ENCODE measurements at regions not wholly inside any gene's neighbourhood (a gene's known extent, or its start where the extent isn't known, plus 50 kb on each side); places are given as distances from the start of the nearest gene placed in this dataset.

DNA sequence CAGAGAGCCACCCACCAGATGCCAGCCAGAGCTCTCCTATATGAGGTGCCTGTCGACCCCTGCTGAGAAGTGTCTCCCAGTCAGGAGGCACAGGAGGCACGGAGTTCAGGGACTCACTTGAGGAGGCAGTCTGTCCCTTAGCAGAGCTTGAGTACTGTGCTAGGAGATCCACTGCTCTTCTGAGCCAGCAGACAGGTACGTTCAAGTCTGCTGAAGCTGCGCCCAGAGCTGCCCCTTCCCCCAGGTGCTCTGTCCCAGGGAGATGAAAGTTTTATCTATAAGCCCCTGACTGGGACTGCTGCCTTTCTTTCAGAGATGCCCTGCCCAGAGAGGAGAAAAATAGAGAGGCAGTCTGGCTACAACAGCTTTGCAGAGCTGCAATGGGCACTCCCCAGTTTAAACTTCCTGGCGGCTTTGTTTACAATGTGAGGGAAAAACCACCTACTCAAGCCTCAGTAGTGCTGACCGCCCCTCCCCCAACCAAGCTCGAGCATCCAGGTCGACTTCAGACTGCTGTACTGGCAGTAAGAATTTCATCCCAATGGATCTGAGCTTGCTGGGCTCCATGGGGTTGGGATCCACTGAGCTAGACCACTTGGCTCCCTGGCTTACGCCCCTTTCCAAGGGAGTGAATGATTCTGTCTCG is 146.7 kb upstream of the USP15 start:
- Histone ChIP-seq H3K27ac (ENCODE audit: low read length) (no peak overlapping the region), H3K27me3 (ENCODE audit: control insufficient read depth, insufficient read depth, low read length) (peaks cover 2% of the 10 kb centered on the region), H3K36me3 (ENCODE audit: control insufficient read depth, insufficient read depth, low read length) (no peaks in the 10 kb centered on the region), H3K4me3 (ENCODE audit: low read length) (no peak overlapping the region), H3K4me1 (ENCODE audit: control insufficient read depth, insufficient read depth, low read length) (no peaks in the 10 kb centered on the region), H3K9me3 (ENCODE audit: control insufficient read depth, low read depth, low read length) (no peaks in the 10 kb centered on the region)
- WGBS (ENCODE audit: insufficient coverage, low lambda C conversion rate) = no CpG with 5 or more reads among the region's 10 CpGs
- no peak for DNase-seq

DNA sequence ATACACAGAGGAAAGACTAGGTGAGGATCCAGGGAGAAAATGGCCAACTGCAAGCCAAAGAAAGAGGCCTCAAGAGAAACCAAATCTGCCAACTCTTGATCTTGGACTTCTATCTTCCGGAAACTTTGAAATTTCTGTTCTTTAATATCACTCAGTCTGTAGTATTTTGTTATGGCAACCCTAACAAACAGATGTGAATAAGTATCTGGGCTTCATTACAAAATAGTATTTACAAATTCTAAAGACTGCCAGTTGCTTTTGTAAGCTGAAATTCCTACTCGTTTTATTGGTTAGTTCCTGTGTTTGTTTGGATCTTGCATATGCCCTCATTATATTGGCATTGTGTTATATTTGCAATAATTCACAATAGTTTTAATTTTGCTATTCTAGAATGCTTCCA is 143.2 kb upstream of the USP15 start:
- Histone ChIP-seq H3K4me3 (ENCODE audit: low read length) (no peak overlapping the region), H3K4me1 (ENCODE audit: control insufficient read depth, insufficient read depth, low read length) (no peaks in the 10 kb centered on the region), H3K9me3 (ENCODE audit: control insufficient read depth, low read depth, low read length) (no peaks in the 10 kb centered on the region), H3K36me3 (ENCODE audit: control insufficient read depth, insufficient read depth, low read length) (no peaks in the 10 kb centered on the region), H3K27me3 (ENCODE audit: control insufficient read depth, insufficient read depth, low read length) (peaks cover 2% of the 10 kb centered on the region), H3K27ac (ENCODE audit: low read length) (no peak overlapping the region)
- 83% methylated on average over 1 of the region's 2 CpGs for WGBS (ENCODE audit: insufficient coverage, low lambda C conversion rate)
- no peak for DNase-seq

DNA sequence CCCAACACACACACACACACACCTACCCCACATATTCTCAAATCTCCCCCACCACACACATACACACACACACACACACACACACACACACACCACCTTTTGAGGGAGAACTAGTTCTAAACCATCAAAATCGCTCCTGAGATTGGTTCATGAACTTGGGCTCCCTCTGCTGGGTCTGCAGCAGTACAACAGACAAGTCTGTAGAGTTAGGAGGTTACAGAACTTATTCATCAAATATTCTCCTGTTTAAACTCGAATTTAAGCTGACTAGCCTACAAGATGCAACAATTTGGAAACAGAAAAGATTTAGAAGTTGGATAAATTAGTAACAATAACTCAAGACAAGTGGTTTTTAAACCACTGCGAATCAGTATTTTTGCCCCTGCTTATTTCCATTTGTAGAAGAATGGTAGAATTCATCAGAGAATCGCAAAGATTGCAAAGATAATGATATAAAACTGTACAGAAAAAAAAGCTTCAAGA is 136.4 kb upstream of the USP15 start:
- H3K4me3 ChIP-seq (ENCODE audit: low read length) = no peak overlapping the region
- H3K9me3 ChIP-seq (ENCODE audit: control insufficient read depth, low read depth, low read length) = no peaks in the 10 kb centered on the region
- H3K27ac ChIP-seq (ENCODE audit: low read length) = no peak overlapping the region
- no peaks in the 10 kb centered on the region for H3K36me3 ChIP-seq (ENCODE audit: control insufficient read depth, insufficient read depth, low read length)
- peaks cover 9% of the 10 kb centered on the region for H3K27me3 ChIP-seq (ENCODE audit: control insufficient read depth, insufficient read depth, low read length)
- no peaks in the 10 kb centered on the region for H3K4me1 ChIP-seq (ENCODE audit: control insufficient read depth, insufficient read depth, low read length)
- no CpG with 5 or more reads among the region's 4 CpGs for WGBS (ENCODE audit: insufficient coverage, low lambda C conversion rate)
- DNase-seq = peak; percentile 10 to 11

DNA sequence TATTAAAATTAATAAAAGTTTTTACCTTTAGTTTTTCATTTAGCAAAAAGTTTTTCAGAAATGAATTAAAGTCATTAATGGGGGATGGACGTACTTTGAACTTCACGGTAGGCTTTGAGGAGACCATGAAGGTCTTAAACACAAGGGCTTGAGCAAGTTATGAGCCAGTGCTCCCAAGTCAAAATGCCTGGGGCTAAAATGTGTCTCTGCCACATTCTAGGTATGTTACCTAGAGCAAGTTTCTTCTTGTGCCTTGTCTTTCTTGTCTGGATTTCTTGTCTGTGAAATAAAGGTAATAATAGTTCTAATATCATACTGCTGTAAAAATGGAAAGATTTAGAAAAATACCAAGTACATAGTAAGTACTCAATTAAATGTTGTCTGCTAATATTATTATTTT is 132.7 kb upstream of the USP15 start:
- H3K4me1 ChIP-seq (ENCODE audit: control insufficient read depth, insufficient read depth, low read length) = no peaks in the 10 kb centered on the region

DNA sequence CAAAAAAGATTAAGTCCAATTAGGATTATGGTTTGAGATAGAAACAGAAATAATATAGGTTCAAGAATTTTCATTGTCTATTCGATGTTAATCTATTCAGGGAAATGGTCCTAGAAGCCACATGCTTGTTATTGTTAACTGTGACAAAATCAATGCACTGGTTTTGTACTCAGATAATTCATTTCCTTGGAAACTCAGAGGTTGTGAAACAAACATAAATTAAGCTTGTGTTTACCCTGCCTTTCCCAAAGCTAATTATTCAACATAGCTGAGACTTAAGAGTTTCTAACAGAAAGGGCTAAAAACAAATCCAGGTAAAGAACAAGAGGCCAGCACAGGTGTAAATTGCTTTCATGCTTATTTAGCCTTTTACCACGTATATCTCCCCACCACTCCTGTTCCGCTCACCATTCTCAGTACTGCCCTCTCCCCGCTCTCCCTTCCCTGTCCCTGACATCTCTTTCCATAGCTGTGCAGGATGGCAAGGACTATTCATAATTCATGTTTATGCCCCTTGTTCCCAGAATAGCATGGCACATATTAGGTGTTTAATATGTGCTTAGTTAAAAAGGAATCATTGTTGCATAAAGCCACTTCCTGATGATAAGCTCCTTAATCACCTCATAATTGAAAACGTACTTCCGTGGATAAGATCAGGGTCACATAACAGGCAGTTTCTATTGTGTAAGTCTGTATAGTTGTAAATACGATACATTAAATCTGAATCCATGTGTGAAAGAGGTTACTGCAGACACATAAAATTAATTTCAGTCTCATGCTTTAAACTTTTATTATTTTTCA is 131.8 kb upstream of the USP15 start:
- Histone ChIP-seq H3K27ac (ENCODE audit: low read length) (no peak overlapping the region), H3K4me1 (ENCODE audit: control insufficient read depth, insufficient read depth, low read length) (no peaks in the 10 kb centered on the region), H3K4me3 (ENCODE audit: low read length) (no peak overlapping the region), H3K9me3 (ENCODE audit: control insufficient read depth, low read depth, low read length) (no peaks in the 10 kb centered on the region), H3K36me3 (ENCODE audit: control insufficient read depth, insufficient read depth, low read length) (no peaks in the 10 kb centered on the region), H3K27me3 (ENCODE audit: control insufficient read depth, insufficient read depth, low read length) (peaks cover 11% of the 10 kb centered on the region)
- WGBS (ENCODE audit: insufficient coverage, low lambda C conversion rate) = 57% methylated on average over 3 of the region's 7 CpGs
- DNase-seq = no peak

More for the DNA sequence above, 132.7 kb upstream of the USP15 start:
- no peak overlapping the region for H3K4me3 ChIP-seq (ENCODE audit: low read length)
- no peak for DNase-seq
- no peaks in the 10 kb centered on the region for H3K36me3 ChIP-seq (ENCODE audit: control insufficient read depth, insufficient read depth, low read length)
- WGBS (ENCODE audit: insufficient coverage, low lambda C conversion rate) = 100% methylated on average over 1 of the region's 2 CpGs
- H3K27me3 ChIP-seq (ENCODE audit: control insufficient read depth, insufficient read depth, low read length) = peaks cover 17% of the 10 kb centered on the region
- H3K9me3 ChIP-seq (ENCODE audit: control insufficient read depth, low read depth, low read length) = no peaks in the 10 kb centered on the region
- H3K27ac ChIP-seq (ENCODE audit: low read length) = no peak overlapping the region

DNA sequence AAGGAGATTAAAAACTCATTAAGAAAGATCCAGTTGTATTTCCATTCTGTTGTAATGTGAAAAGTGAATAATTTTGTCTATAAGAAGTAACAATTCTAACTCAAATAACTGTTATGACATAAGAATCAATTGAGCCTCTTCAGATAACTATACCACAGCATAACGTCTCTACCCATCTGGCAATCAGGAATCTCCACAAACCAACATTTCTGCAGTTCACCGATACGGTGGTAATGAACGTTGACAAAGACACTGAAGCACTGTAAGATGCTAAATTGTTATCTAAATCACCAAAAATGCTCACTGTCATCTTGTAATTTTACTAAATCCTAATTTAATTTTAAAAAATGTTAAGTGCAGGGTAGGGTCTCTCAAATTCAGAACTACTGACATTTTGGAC is 130.9 kb upstream of the USP15 start:
- no peaks in the 10 kb centered on the region for H3K4me1 ChIP-seq (ENCODE audit: control insufficient read depth, insufficient read depth, low read length)
- WGBS (ENCODE audit: insufficient coverage, low lambda C conversion rate) = no CpG with 5 or more reads among the region's 4 CpGs
- H3K27ac ChIP-seq (ENCODE audit: low read length) = no peak overlapping the region
- peaks cover 11% of the 10 kb centered on the region for H3K27me3 ChIP-seq (ENCODE audit: control insufficient read depth, insufficient read depth, low read length)
- no peaks in the 10 kb centered on the region for H3K36me3 ChIP-seq (ENCODE audit: control insufficient read depth, insufficient read depth, low read length)
- no peak overlapping the region for H3K4me3 ChIP-seq (ENCODE audit: low read length)
- no peak for DNase-seq
- H3K9me3 ChIP-seq (ENCODE audit: control insufficient read depth, low read depth, low read length) = no peaks in the 10 kb centered on the region

DNA sequence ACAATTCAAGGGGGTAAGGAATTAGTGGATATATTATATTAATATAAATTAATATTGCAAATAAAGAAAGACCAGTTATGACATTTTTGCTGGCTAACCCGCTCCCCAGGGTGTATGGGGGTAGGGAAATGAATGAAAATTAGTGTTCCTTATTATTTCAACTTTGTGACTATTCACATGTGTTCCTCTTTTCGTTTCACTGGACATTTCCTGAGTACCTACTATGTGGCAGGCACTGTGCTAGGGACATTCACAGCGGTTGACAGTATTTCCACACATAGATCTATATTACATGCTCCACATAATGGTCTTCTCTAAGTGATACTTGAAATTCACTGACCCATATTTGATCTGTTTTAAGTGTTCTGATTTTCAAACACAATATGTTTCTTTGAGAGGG is 129.8 kb upstream of the USP15 start:
- Histone ChIP-seq H3K9me3 (ENCODE audit: control insufficient read depth, low read depth, low read length) (no peaks in the 10 kb centered on the region), H3K27me3 (ENCODE audit: control insufficient read depth, insufficient read depth, low read length) (peaks cover 9% of the 10 kb centered on the region), H3K4me1 (ENCODE audit: control insufficient read depth, insufficient read depth, low read length) (no peaks in the 10 kb centered on the region), H3K4me3 (ENCODE audit: low read length) (no peak overlapping the region), H3K27ac (ENCODE audit: low read length) (no peak overlapping the region), H3K36me3 (ENCODE audit: control insufficient read depth, insufficient read depth, low read length) (no peaks in the 10 kb centered on the region)
- no peak for DNase-seq
- no CpG with 5 or more reads among the region's 3 CpGs for WGBS (ENCODE audit: insufficient coverage, low lambda C conversion rate)

DNA sequence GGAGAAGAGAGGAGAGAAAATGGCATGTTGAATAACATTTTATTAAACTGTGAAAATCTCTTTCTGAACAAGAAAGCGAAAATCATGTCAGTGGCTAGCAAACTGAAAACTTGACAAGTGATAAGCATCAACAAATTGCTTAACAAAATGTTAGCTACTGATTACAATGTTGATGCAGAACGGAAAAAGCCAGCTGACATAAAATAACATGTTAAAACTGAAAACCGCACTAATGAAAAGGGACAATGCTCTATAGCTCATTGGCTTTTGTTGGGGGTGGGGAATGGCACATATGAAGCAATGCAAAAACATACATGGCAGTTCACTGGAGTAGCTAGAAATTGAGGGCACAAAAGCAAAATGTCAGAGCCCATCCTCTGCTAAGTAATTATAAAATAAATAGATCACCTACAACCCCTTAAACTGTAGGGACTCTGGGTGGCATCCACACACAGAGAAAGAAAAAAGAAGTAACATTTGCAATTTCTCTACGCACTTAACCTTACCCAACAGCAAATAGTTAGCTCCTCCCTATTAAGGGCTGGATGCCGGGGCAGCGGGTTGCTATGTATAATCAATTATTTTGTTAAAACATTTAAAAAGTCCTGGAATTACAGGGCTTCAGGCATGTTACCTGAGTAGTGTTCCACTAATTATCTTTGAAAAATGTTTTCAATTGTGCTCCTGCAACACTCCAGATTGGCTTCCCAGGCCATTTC is 129.2 kb upstream of the USP15 start:
- no peak overlapping the region for H3K4me3 ChIP-seq (ENCODE audit: low read length)
- no peaks in the 10 kb centered on the region for H3K4me1 ChIP-seq (ENCODE audit: control insufficient read depth, insufficient read depth, low read length)
- H3K9me3 ChIP-seq (ENCODE audit: control insufficient read depth, low read depth, low read length) = no peaks in the 10 kb centered on the region
- DNase-seq = no peak
- peaks cover 9% of the 10 kb centered on the region for H3K27me3 ChIP-seq (ENCODE audit: control insufficient read depth, insufficient read depth, low read length)
- WGBS (ENCODE audit: insufficient coverage, low lambda C conversion rate) = 70% methylated on average over 3 of the region's 6 CpGs
- no peak overlapping the region for H3K27ac ChIP-seq (ENCODE audit: low read length)
- no peaks in the 10 kb centered on the region for H3K36me3 ChIP-seq (ENCODE audit: control insufficient read depth, insufficient read depth, low read length)

DNA sequence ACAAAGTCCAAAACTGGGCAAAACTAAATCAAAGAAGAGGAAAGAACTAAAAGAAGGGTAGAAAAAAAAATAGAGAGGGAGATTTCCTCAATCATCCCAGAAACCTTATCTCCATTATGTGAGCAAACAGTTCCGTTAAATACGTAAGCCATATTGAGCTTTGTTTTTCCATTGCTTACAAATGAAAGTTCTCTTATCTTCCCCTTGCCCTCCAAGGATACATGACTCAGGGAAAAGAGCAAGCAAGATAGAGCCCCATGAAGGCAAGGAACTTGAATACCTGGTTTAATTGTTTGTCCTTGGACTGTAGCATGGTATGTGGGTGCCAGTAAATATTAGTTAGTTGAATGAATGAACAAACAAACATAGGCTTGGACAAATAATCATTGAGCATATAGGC is 126.8 kb upstream of the USP15 start:
- Histone ChIP-seq H3K36me3 (ENCODE audit: control insufficient read depth, insufficient read depth, low read length) (no peaks in the 10 kb centered on the region), H3K4me1 (ENCODE audit: control insufficient read depth, insufficient read depth, low read length) (no peaks in the 10 kb centered on the region), H3K4me3 (ENCODE audit: low read length) (no peak overlapping the region), H3K27me3 (ENCODE audit: control insufficient read depth, insufficient read depth, low read length) (peaks cover 8% of the 10 kb centered on the region), H3K27ac (ENCODE audit: low read length) (no peak overlapping the region), H3K9me3 (ENCODE audit: control insufficient read depth, low read depth, low read length) (no peaks in the 10 kb centered on the region)
- no peak for DNase-seq
- 17% methylated on average over 2 of the region's 2 CpGs for WGBS (ENCODE audit: insufficient coverage, low lambda C conversion rate)

DNA sequence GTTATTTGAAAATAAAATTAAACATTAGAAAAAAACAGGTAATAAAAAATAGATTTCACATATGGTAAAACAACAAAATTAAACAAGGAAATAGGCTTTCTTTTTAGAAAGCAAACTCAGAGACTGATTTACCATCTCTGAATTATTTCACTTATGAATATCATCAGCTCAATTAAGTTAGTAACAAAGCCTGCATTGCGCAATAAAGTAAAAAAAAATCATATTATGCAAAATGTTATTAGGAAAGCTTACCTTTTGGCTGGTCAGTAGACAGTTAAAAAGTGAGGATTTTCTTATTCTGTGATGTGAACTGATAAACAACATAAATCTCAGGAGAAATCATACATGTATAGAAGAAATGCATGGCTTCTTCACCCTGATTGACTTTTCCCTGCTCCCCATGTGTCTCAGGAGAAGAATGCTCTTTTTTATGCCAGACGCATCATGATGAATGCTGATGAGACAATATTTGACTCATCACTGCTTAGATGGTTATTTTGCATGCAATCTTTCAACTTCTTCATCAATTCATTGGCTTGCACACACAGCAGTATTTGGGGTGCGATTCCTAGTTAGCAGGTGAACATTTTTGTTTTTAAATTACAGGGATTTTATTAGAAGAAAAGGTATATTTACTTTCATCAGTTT is 124.5 kb upstream of the USP15 start:
- Histone ChIP-seq H3K27me3 (ENCODE audit: control insufficient read depth, insufficient read depth, low read length) (peaks cover 5% of the 10 kb centered on the region), H3K9me3 (ENCODE audit: control insufficient read depth, low read depth, low read length) (no peaks in the 10 kb centered on the region), H3K4me3 (ENCODE audit: low read length) (no peak overlapping the region), H3K36me3 (ENCODE audit: control insufficient read depth, insufficient read depth, low read length) (no peaks in the 10 kb centered on the region), H3K27ac (ENCODE audit: low read length) (no peak overlapping the region), H3K4me1 (ENCODE audit: control insufficient read depth, insufficient read depth, low read length) (no peaks in the 10 kb centered on the region)
- WGBS (ENCODE audit: insufficient coverage, low lambda C conversion rate) = 92% methylated on average over 2 of the region's 3 CpGs
- DNase-seq = no peak
